Transverse colon (tissue), 3 donors: ENCODE measurements at regions not wholly inside any gene's neighbourhood (a gene's known extent, or its start where the extent isn't known, plus 50 kb on each side); places are given as distances from the start of the nearest gene placed in this dataset.
"Not testable (repeated sequence)": the region's sequence is repeated elsewhere in the genome, so short reads cannot be mapped to it uniquely, and the experiment has no call there.

ENCODE experiments used
- POLR2A ChIP-seq: fragments of 450-650 bp; IDR thresholded peaks from one replicate; pipeline ENCODE4 v1.6.1; 2016; ENCODE audit warnings: antibody characterized with exemption, mild to moderate bottlenecking, moderate library complexity
- POLR2AphosphoS5 ChIP-seq, 3 donors: sonication (generic); formaldehyde crosslinking; IDR thresholded peaks; one replicate each; pipeline ENCODE4 v1.6.1; 2016; ENCODE audit warnings: antibody characterized with exemption in 3 of 3

GRCh38 chr2:163893444-163893843, 157.6 kb upstream of the FIGN start:
- TF ChIP-seq POLR2AphosphoS5 (IDR thresholded peaks at IDR 0.05); POLR2A: not testable (repeated sequence)
